T-helper 2 cell treated with Interferon-gamma antibody and Interleukin-4, amounts not matched to agents 100 ng/mL and 5 ng/mL, for 36 hours (primary cell): ENCODE measurements at regions not wholly inside any gene's neighbourhood (a gene's known extent, or its start where the extent isn't known, plus 50 kb on each side); places are given as distances from the start of the nearest gene placed in this dataset.
"Not testable (repeated sequence)": the region's sequence is repeated elsewhere in the genome, so short reads cannot be mapped to it uniquely, and the experiment has no call there.

Experiments
- intact Hi-C: fragments of 100-400 bp; cut with micrococcal nuclease; formaldehyde crosslinking; loops from one replicate; pipeline ENCODE4 v1.15.1; 2023

GRCh38 chr1:60822252-60822651 lies 260.1 kb upstream of the NFIA start:
- intact Hi-C loops, result no loop called here

- intact Hi-C loops, result no loop called here
Measured at GRCh38 chr1:60821156-60821555, 261.2 kb upstream of the NFIA start.

GRCh38 chr1:60818969-60819701 lies 263.2 kb upstream of the NFIA start:
- intact Hi-C loops, result no loop called here

GRCh38 chr1:60813071-60813470 lies 269.3 kb upstream of the NFIA start:
- intact Hi-C loops, result no loop called here

GRCh38 chr1:60809204-60809980 lies 273.0 kb upstream of the NFIA start:
- intact Hi-C loops, result no loop called here

GRCh38 chr1:60808676-60809075 lies 273.7 kb upstream of the NFIA start:
- intact Hi-C loops, result no loop called here

- intact Hi-C loops, result no loop called here
Measured at GRCh38 chr1:60802884-60803283, 279.5 kb upstream of the NFIA start.

GRCh38 chr1:60797351-60797750 lies 285.0 kb upstream of the NFIA start:
- intact Hi-C loops, result no loop called here

- intact Hi-C loops, result no loop called here
Measured at GRCh38 chr1:60791226-60791625, 291.1 kb upstream of the NFIA start.

- intact Hi-C loops, result not testable (repeated sequence)
Measured at GRCh38 chr1:60773099-60773498, 309.3 kb upstream of the NFIA start.

GRCh38 chr1:60769082-60769481 lies 313.3 kb upstream of the NFIA start:
- intact Hi-C loops, result loop anchor here (5.0 kb wide), 1 partner anchor 792 kb away; no protein-coding TSS in a partner anchor

GRCh38 chr1:60765204-60765603 lies 317.2 kb upstream of the NFIA start:
- intact Hi-C loops, result loop anchor here (5.0 kb wide), 1 partner anchor 788 kb away; no protein-coding TSS in a partner anchor

GRCh38 chr1:60764489-60764888 lies 317.9 kb upstream of the NFIA start:
- intact Hi-C loops, result no loop called here

- intact Hi-C loops, result no loop called here
Measured at GRCh38 chr1:60763741-60764140, 318.6 kb upstream of the NFIA start.

- intact Hi-C loops, result no loop called here
Measured at GRCh38 chr1:60762911-60763310, 319.4 kb upstream of the NFIA start.

GRCh38 chr1:60762176-60762575 lies 320.2 kb upstream of the NFIA start:
- intact Hi-C loops, result no loop called here

GRCh38 chr1:60759291-60759690 lies 323.1 kb upstream of the NFIA start:
- intact Hi-C loops, result no loop called here

- intact Hi-C loops, result no loop called here
Measured at GRCh38 chr1:60757485-60757884, 324.9 kb upstream of the NFIA start.

GRCh38 chr1:60753036-60753900 lies 329.1 kb upstream of the NFIA start:
- intact Hi-C loops, result no loop called here

GRCh38 chr1:60751306-60751705 lies 331.1 kb upstream of the NFIA start:
- intact Hi-C loops, result no loop called here

- intact Hi-C loops, result no loop called here
Measured at GRCh38 chr1:60747353-60747752, 335.0 kb upstream of the NFIA start.

GRCh38 chr1:60746278-60746791 lies 336.0 kb upstream of the NFIA start:
- intact Hi-C loops, result no loop called here
